Osteoblast (primary cell): ENCODE measurements at regions not wholly inside any gene's neighbourhood (a gene's known extent, or its start where the extent isn't known, plus 50 kb on each side); places are given as distances from the start of the nearest gene placed in this dataset.

Experiments used
- DNase-seq: peaks from one replicate; pipeline ENCODE4 v3.0.0; 2011; ENCODE audit warnings: low spot score, mixed read lengths; ENCODE audit not compliant: insufficient read length; ENCODE audit errors: missing footprints
- H2AFZ ChIP-seq: 2 replicates; pipeline ENCODE4 v1.6.0; 2011; ENCODE audit warnings: mild to moderate bottlenecking, low read length
- H3K27ac ChIP-seq: 2 replicates; pipeline ENCODE4 v1.5.1; 2011; ENCODE audit warnings: mild to moderate bottlenecking, low read depth, low read length, moderate library complexity
- H3K27me3 ChIP-seq: 2 replicates; pipeline ENCODE4 v1.6.0; 2012; ENCODE audit warnings: mild to moderate bottlenecking, control low read depth, inconsistent platforms, low read length, moderate library complexity; ENCODE audit not compliant: insufficient read depth
- H3K36me3 ChIP-seq: 2 replicates; pipeline ENCODE4 v1.5.1; 2011; ENCODE audit warnings: mild to moderate bottlenecking, low read length, control low read depth, moderate library complexity; ENCODE audit not compliant: insufficient read depth
- H3K4me1 ChIP-seq: 2 replicates; pipeline ENCODE4 v1.5.1; 2011; ENCODE audit warnings: mild to moderate bottlenecking, low read length, control low read depth, moderate library complexity; ENCODE audit not compliant: insufficient read depth
- H3K4me2 ChIP-seq: 2 replicates; pipeline ENCODE4 v1.6.0; 2011; ENCODE audit warnings: mild to moderate bottlenecking, low read length; ENCODE audit not compliant: insufficient read depth
- H3K4me3 ChIP-seq: fragments of 200-600 bp; sonication (generic); 3 replicates; pipeline ENCODE4 v1.5.1; 2012; ENCODE audit warnings: mild to moderate bottlenecking, low read length, inconsistent platforms; ENCODE audit not compliant: insufficient read depth
- H3K79me2 ChIP-seq: 2 replicates; pipeline ENCODE4 v1.6.0; 2012; ENCODE audit warnings: mild to moderate bottlenecking, low read length, control low read depth, inconsistent platforms; ENCODE audit not compliant: insufficient read depth
- H3K9me3 ChIP-seq: 2 replicates; pipeline ENCODE4 v1.5.1; 2011; ENCODE audit warnings: low read depth, low read length, control low read depth
- H4K20me1 ChIP-seq: 2 replicates; pipeline ENCODE4 v1.6.0; 2012; ENCODE audit warnings: mild to moderate bottlenecking, low read length, control low read depth; ENCODE audit not compliant: insufficient read depth
- CTCF ChIP-seq: IDR thresholded peaks from 2 replicates; pipeline ENCODE4 v1.5.1; 2011; ENCODE audit warnings: mild to moderate bottlenecking, low read depth, low read length, moderate library complexity; ENCODE audit errors: extremely low read depth

GRCh38 chr13:44021422-44021821, 141.7 kb downstream of the LACC1 start:
- no peak overlapping the region for H2AFZ ChIP-seq
- TF ChIP-seq CTCF: no peak
- no peaks in the 10 kb centered on the region for H3K79me2 ChIP-seq

GRCh38 chr13:44022196-44022595, 142.5 kb downstream of the LACC1 start:
- Histone ChIP-seq H3K4me2 (no peak overlapping the region), H3K27me3 (peaks cover 3% of the 10 kb centered on the region), H3K27ac (no peak overlapping the region), H4K20me1 (no peaks in the 10 kb centered on the region), H3K36me3 (no peaks in the 10 kb centered on the region), H3K4me3 (no peak overlapping the region), H3K4me1 (no peaks in the 10 kb centered on the region), H3K79me2 (no peaks in the 10 kb centered on the region), H3K9me3 (no peaks in the 10 kb centered on the region), H2AFZ (no peak overlapping the region)
- DNase-seq: no peak
- no peak for TF ChIP-seq CTCF

More at GRCh38 chr13:44021422-44021821, 141.7 kb downstream of the LACC1 start:
- no peaks in the 10 kb centered on the region for H3K9me3 ChIP-seq
- H3K27me3 ChIP-seq: no peaks in the 10 kb centered on the region
- H3K4me1 ChIP-seq: no peaks in the 10 kb centered on the region
- no peak overlapping the region for H3K4me3 ChIP-seq
- H3K36me3 ChIP-seq: no peaks in the 10 kb centered on the region
- no peak overlapping the region for H3K27ac ChIP-seq
- DNase-seq: no peak
- H3K4me2 ChIP-seq: no peak overlapping the region
- H4K20me1 ChIP-seq: no peaks in the 10 kb centered on the region

- Histone ChIP-seq H3K27ac (no peak overlapping the region), H3K79me2 (no peaks in the 10 kb centered on the region), H3K4me2 (no peak overlapping the region), H2AFZ (no peak overlapping the region), H3K4me1 (no peaks in the 10 kb centered on the region), H3K4me3 (no peak overlapping the region), H3K9me3 (no peaks in the 10 kb centered on the region), H3K27me3 (peaks cover 9% of the 10 kb centered on the region), H4K20me1 (no peaks in the 10 kb centered on the region), H3K36me3 (no peaks in the 10 kb centered on the region)
- TF ChIP-seq CTCF: no peak
- no peak for DNase-seq
These were observed 144.6 kb downstream of the LACC1 start for GRCh38 chr13:44024167-44024845.

- Histone ChIP-seq H3K4me1 (no peaks in the 10 kb centered on the region), H3K9me3 (no peaks in the 10 kb centered on the region), H3K4me3 (no peak overlapping the region), H3K4me2 (no peak overlapping the region), H3K27ac (no peak overlapping the region), H3K27me3 (peaks cover 10% of the 10 kb centered on the region), H4K20me1 (no peaks in the 10 kb centered on the region), H3K79me2 (no peaks in the 10 kb centered on the region), H3K36me3 (no peaks in the 10 kb centered on the region), H2AFZ (no peak overlapping the region)
- DNase-seq: no peak
- no peak for TF ChIP-seq CTCF
These were observed 145.1 kb downstream of the LACC1 start for GRCh38 chr13:44024846-44025195.
